T-helper 1 cell treated with Interleukin-12 subunit alpha and Interleukin-12 subunit beta and Interleukin-4 antibody, amounts not matched to agents 30 μg/mL and 1 μg/mL, for 36 hours (primary cell): ENCODE measurements at regions not wholly inside any gene's neighbourhood (a gene's known extent, or its start where the extent isn't known, plus 50 kb on each side); places are given as distances from the start of the nearest gene placed in this dataset.

ENCODE experiments used
- H3K27ac Mint-ChIP-seq: one replicate; pipeline ENCODE4 v1.8.0; 2021; ENCODE audit warnings: mild to moderate bottlenecking, mixed read lengths
- H3K27me3 Mint-ChIP-seq: one replicate; pipeline ENCODE4 v1.8.0; 2021; ENCODE audit warnings: low read depth, mixed read lengths
- H3K36me3 Mint-ChIP-seq: one replicate; pipeline ENCODE4 v1.8.0; 2021; ENCODE audit warnings: low read depth, mixed read lengths
- H3K4me1 Mint-ChIP-seq: one replicate; pipeline ENCODE4 v1.8.0; 2021; ENCODE audit warnings: low read depth, mixed read lengths
- H3K4me3 Mint-ChIP-seq: one replicate; pipeline ENCODE4 v1.8.0; 2021; ENCODE audit warnings: mild to moderate bottlenecking, moderate library complexity, mixed read lengths
- H3K9me3 Mint-ChIP-seq: one replicate; pipeline ENCODE4 v1.8.0; 2021; ENCODE audit warnings: mixed read lengths

DNA sequence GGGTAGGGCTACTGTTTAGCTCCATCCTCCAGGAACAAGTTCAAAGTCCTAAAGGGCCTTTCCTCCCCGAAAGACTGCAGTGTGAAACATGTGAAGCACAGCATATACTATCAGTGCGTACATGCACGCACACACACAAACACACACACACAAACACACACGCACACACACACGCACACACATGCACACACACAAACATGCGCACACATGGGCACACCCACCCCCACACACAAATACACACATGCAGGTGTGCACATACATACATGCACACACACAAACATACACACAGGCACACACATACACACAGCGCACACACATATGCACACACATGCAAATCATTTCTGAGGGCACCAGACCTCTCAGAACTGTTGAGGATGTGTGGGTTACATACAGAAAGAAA is 382.0 kb upstream of the CDH4 start:
- H3K4me1 Mint-ChIP-seq: no peaks in the 10 kb centered on the region

DNA sequence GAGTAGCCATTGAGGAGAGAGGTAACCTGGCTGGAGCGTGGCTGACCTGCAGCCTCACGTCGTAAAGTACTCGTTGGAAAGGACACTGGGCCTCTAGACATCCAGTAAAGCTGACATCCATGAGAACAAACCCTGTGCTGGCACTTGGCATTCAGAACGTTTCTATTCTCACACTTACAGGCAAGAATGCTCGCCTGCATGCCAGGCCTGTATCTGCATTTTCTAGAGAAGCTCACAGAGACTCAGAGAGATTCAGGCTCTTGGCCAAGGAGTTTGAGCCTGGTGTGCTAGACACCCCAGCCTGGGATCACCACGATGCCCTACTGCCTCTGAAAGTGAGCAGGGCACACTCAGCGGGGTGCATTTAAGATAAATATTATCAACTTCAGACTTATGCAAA is 379.8 kb upstream of the CDH4 start:
- Mint-ChIP-seq H3K4me3 (no peak overlapping the region), H3K27me3 (no peaks in the 10 kb centered on the region), H3K4me1 (no peaks in the 10 kb centered on the region), H3K9me3 (no peaks in the 10 kb centered on the region), H3K36me3 (no peaks in the 10 kb centered on the region), H3K27ac (no peak overlapping the region)

More for the DNA sequence above, 382.0 kb upstream of the CDH4 start:
- H3K27ac Mint-ChIP-seq: no peak overlapping the region
- no peaks in the 10 kb centered on the region for H3K9me3 Mint-ChIP-seq
- no peak overlapping the region for H3K4me3 Mint-ChIP-seq
- no peaks in the 10 kb centered on the region for H3K36me3 Mint-ChIP-seq
- H3K27me3 Mint-ChIP-seq: no peaks in the 10 kb centered on the region

DNA sequence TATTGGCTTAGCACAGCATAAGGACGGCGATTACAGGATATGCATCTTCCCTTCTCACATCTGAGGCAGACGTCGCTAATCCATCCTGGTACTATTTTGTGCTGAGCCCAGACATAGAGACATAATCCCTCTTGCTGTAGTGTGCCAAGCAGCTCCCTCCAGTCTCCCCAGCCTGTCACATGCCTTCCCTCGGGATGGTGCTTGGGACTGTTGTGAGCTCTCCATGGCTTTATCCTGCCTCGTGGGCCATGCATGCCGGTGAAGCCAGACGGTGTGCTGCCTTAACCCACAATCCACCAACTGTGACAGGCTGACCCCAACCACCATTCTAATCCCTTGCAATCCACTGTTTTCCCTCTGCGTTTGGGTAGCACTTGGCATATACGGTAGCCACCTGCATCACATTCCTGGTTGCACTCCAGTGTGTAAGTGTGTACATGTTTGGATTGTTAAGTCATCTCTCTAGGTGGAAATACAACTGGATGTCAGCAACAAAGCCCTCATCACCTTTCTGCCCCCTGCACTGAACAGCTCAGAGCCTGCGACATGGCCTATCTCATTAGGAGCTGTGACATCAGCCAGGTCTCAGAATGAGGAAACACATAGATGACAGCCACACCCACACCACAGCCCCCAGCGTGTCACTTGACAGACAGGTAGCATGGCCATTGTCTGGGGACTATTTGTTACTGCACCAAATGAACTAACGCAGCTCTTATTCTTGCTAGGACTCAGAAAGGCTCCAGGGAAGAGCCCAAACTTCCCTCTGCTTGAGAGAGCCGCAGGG is 374.8 kb upstream of the CDH4 start:
- H3K27ac Mint-ChIP-seq: no peak overlapping the region
- H3K36me3 Mint-ChIP-seq: no peaks in the 10 kb centered on the region
- no peak overlapping the region for H3K4me3 Mint-ChIP-seq
- no peaks in the 10 kb centered on the region for H3K27me3 Mint-ChIP-seq
- no peaks in the 10 kb centered on the region for H3K4me1 Mint-ChIP-seq
- no peaks in the 10 kb centered on the region for H3K9me3 Mint-ChIP-seq

- Mint-ChIP-seq H3K9me3 (no peaks in the 10 kb centered on the region), H3K4me1 (no peaks in the 10 kb centered on the region), H3K27me3 (no peaks in the 10 kb centered on the region), H3K27ac (no peak overlapping the region), H3K36me3 (no peaks in the 10 kb centered on the region), H3K4me3 (no peak overlapping the region)
Observed at GRCh38 chr20:60882836-60883235, 369.2 kb upstream of the CDH4 start.

GRCh38 chr20:60883496-60883895 is 368.6 kb upstream of the CDH4 start:
- Mint-ChIP-seq H3K27ac (no peak overlapping the region), H3K9me3 (no peaks in the 10 kb centered on the region), H3K4me3 (no peak overlapping the region), H3K4me1 (no peaks in the 10 kb centered on the region), H3K27me3 (no peaks in the 10 kb centered on the region), H3K36me3 (no peaks in the 10 kb centered on the region)

- Mint-ChIP-seq H3K36me3 (no peaks in the 10 kb centered on the region), H3K27me3 (no peaks in the 10 kb centered on the region), H3K4me1 (no peaks in the 10 kb centered on the region), H3K4me3 (no peak overlapping the region), H3K9me3 (no peaks in the 10 kb centered on the region), H3K27ac (no peak overlapping the region)
Observed at GRCh38 chr20:60884277-60884676, 367.8 kb upstream of the CDH4 start.

DNA sequence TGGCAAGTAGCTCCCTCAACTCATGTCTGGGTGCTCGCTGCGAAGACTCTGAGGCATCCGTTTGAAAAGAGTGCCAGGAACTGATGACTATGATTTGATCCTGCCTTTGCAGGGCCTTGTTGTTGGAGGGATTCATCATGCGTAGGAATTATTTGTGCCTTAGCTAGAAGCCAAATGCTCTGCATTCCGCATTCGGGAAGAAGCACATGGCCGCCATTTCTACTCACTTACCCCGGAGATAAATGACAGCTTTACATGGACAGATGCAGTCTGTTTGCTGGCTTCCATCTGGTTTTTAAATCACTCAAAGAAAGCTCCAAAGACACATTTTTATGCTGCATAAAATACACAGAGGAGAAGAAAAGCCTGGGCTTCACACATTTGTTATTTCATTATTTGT is 363.3 kb upstream of the CDH4 start:
- Mint-ChIP-seq H3K4me1 (no peaks in the 10 kb centered on the region), H3K9me3 (no peaks in the 10 kb centered on the region), H3K36me3 (no peaks in the 10 kb centered on the region), H3K27me3 (no peaks in the 10 kb centered on the region), H3K4me3 (no peak overlapping the region), H3K27ac (no peak overlapping the region)

- Mint-ChIP-seq H3K36me3 (no peaks in the 10 kb centered on the region), H3K27ac (no peak overlapping the region), H3K27me3 (no peaks in the 10 kb centered on the region), H3K9me3 (no peaks in the 10 kb centered on the region), H3K4me3 (no peak overlapping the region), H3K4me1 (no peaks in the 10 kb centered on the region)
Observed at GRCh38 chr20:60892095-60892813, 359.8 kb upstream of the CDH4 start.

- H3K4me3 Mint-ChIP-seq: no peak overlapping the region
- H3K9me3 Mint-ChIP-seq: no peaks in the 10 kb centered on the region
- H3K4me1 Mint-ChIP-seq: no peaks in the 10 kb centered on the region
- no peaks in the 10 kb centered on the region for H3K27me3 Mint-ChIP-seq
- no peaks in the 10 kb centered on the region for H3K36me3 Mint-ChIP-seq
- no peak overlapping the region for H3K27ac Mint-ChIP-seq
Observed at GRCh38 chr20:60894091-60894490, 358.0 kb upstream of the CDH4 start.

DNA sequence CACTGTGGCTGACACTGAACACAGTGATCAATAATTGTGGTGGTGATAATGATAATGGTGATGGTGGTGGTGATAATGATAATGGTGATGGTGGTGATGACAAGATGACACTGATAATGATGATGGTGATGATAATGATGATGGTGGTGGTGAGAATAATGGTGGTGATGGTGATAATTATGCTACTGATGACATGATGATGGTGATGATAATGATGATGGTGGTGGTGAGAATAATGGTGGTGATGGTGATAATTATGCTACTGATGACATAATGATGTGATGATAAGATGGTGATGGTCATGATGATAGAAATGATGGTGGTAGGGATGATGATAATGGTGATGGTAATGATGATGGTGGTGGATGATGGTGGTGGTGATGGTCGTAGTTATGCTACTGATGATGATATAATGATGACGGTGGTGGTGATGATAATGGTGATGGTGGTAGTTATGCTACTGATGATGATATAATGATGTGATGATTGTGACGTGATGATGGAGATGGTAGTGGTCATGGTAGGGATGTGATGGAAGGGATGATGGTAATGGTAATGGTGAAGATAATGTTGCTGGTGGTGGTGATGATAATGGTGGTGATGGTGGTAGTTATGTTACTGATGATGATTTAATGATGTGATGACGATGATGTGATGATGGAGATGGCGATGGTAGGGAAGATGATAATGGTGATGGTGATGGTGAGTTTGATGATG is 356.5 kb upstream of the CDH4 start:
- no peak overlapping the region for H3K27ac Mint-ChIP-seq
- H3K36me3 Mint-ChIP-seq: no peaks in the 10 kb centered on the region
- no peak overlapping the region for H3K4me3 Mint-ChIP-seq
- no peaks in the 10 kb centered on the region for H3K9me3 Mint-ChIP-seq
- no peaks in the 10 kb centered on the region for H3K27me3 Mint-ChIP-seq
- no peaks in the 10 kb centered on the region for H3K4me1 Mint-ChIP-seq

DNA sequence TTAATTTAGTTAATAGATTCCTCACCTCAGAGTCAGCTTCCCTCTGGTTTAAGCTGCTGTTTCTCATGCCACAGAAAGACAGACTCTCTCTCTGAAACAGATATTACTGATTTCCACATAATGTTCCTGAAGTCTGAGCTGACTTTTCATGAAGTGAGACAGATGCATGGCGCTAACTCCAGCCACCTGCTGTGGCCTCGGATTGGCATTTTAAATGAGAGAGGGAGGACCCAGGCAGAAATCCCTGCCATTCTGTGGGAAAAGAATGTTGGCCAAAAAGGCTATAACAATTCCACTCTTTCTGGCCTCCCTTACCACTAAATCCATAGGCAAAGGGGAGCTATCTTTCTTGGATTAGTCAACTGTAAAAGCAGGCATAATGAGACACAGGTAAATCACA is 354.1 kb upstream of the CDH4 start:
- Mint-ChIP-seq H3K27me3 (no peaks in the 10 kb centered on the region), H3K9me3 (peaks cover 8% of the 10 kb centered on the region), H3K4me3 (no peak overlapping the region), H3K36me3 (no peaks in the 10 kb centered on the region), H3K4me1 (no peaks in the 10 kb centered on the region), H3K27ac (no peak overlapping the region)

- Mint-ChIP-seq H3K4me1 (no peaks in the 10 kb centered on the region), H3K36me3 (no peaks in the 10 kb centered on the region), H3K4me3 (no peak overlapping the region), H3K27ac (no peak overlapping the region), H3K27me3 (no peaks in the 10 kb centered on the region), H3K9me3 (peaks cover 8% of the 10 kb centered on the region)
Observed at GRCh38 chr20:60899320-60899719, 352.7 kb upstream of the CDH4 start.

DNA sequence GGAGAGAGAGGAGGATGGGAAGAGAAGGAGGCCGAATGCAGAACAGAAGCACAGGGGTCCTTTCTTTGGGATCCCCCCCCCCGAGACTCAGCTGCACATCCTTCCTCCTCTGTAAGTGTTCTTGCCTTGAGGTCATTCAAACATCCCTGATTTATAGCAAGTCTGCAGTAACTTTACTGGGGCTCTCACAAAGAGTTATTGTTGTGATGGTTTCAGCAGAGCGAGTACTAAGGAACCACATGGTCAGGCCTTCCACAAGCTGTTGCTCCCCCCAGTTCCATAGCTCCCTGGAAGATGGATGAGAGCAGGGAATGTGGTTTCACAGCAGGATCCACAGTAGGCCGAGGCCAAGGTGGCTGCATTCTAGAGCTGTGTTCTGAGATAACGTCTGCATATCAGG is 351.4 kb upstream of the CDH4 start:
- no peaks in the 10 kb centered on the region for H3K4me1 Mint-ChIP-seq
- H3K27me3 Mint-ChIP-seq: no peaks in the 10 kb centered on the region
- peaks cover 8% of the 10 kb centered on the region for H3K9me3 Mint-ChIP-seq
- H3K4me3 Mint-ChIP-seq: no peak overlapping the region
- no peaks in the 10 kb centered on the region for H3K36me3 Mint-ChIP-seq
- no peak overlapping the region for H3K27ac Mint-ChIP-seq

DNA sequence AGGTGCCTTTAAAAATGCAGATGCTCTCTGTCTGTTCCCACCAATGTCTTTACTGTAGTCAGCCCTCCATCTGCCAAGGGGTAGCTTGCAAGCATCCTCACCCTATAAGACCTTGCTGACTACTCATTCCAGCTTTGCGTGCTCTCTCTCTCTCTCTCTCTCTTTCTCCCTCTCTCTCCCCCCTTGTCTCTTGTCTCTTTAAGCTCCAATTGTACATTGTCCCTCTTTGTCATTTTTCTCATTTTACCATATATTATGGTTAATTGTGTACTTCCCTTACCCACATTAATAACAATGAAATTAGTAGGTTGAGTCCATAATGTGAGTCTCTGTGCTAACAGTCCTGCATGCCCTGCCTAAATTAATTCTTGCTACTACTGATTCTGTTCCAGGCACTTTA is 350.2 kb upstream of the CDH4 start:
- no peak overlapping the region for H3K27ac Mint-ChIP-seq

More for the DNA sequence above, 350.2 kb upstream of the CDH4 start:
- Mint-ChIP-seq H3K27me3 (no peaks in the 10 kb centered on the region), H3K36me3 (no peaks in the 10 kb centered on the region), H3K4me3 (no peak overlapping the region), H3K4me1 (no peaks in the 10 kb centered on the region), H3K9me3 (peaks cover 8% of the 10 kb centered on the region)
